NB4 (cell line): ENCODE measurements at regions not wholly inside any gene's neighbourhood (a gene's known extent, or its start where the extent isn't known, plus 50 kb on each side); places are given as distances from the start of the nearest gene placed in this dataset.

ENCODE experiments used
- CTCF ChIP-seq: IDR thresholded peaks from one replicate; pipeline ENCODE4 v1.5.1; 2012; ENCODE audit warnings: low read depth, low read length
- MYC ChIP-seq: IDR thresholded peaks from 2 replicates; pipeline ENCODE4 v1.6.1; 2011; ENCODE audit warnings: low read depth, low read length

GRCh38 chr5:143734456-143734780 is 77.5 kb upstream of the HMHB1 start:
- TF ChIP-seq CTCF (no peak), MYC (no peak)
